GM08714 (cell line): ENCODE measurements at regions not wholly inside any gene's neighbourhood (a gene's known extent, or its start where the extent isn't known, plus 50 kb on each side); places are given as distances from the start of the nearest gene placed in this dataset.
"Not testable (repeated sequence)": the region's sequence is repeated elsewhere in the genome, so short reads cannot be mapped to it uniquely, and the experiment has no call there.

ENCODE experiments used
- H3K4me3 ChIP-seq: fragments of 200-500 bp; sonication (Bioruptor generic); 2 replicates; pipeline ENCODE4 v1.5.1; 2014; ENCODE audit warnings: mild to moderate bottlenecking, low read length, inconsistent platforms
- ZNF274 ChIP-seq: IDR thresholded peaks from 2 replicates; pipeline ENCODE4 v1.6.1; 2012; ENCODE audit warnings: mild to moderate bottlenecking, low read depth, low read length

DNA sequence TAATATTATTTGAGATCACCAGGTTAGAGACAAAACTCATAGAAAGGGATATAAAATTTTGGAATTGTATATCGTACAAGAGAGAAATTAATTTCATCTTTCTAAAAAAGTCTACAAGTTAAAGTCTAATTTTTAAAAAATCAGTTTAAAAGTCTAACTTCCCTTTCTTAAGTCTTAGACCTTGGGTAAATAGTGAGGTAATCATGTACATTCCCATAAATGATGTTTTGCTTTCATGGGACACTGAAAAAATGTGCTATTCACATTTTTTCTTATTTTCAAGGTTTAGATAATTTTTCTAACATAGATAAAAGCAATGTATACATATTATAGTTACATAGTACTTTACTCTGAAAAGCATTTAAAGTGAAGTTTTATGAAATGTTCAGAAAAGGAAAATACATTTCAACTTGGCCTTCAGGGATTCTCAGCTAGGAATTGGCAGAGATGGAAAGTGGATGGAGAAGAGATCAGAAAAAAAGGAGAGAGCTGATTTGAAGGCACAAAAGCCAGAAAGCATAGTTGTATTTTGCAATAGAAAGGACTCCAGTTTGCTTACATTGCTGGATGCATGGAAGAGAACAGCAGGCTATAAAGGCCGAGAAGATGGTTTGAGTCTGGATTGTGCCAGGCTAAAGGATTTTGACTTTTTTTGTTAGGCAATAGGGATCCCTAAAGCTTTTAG is 194.0 kb downstream of the CASP12 start:
- no peak overlapping the region for H3K4me3 ChIP-seq
- TF ChIP-seq ZNF274, result no peak

DNA sequence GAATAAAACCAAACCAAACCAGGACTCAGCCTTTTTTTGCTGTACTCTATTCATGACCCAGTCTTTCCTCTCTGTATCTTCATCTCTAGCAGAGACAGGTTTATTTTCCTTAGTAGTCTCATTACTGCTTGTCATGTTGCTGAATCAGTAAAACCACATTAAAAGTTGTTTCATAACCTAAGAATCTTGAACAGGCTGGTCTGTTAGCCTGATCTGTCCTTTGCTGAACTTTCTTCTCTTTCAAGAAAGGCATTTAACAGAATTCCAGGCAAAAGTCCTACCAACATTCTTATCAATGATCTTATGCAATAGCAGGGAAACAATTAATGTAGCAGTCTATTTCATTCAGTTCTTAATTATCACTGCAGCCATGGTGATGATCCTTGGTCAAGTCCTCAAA is 197.7 kb downstream of the CASP12 start:
- no peak for TF ChIP-seq ZNF274
- H3K4me3 ChIP-seq, result no peak overlapping the region

DNA sequence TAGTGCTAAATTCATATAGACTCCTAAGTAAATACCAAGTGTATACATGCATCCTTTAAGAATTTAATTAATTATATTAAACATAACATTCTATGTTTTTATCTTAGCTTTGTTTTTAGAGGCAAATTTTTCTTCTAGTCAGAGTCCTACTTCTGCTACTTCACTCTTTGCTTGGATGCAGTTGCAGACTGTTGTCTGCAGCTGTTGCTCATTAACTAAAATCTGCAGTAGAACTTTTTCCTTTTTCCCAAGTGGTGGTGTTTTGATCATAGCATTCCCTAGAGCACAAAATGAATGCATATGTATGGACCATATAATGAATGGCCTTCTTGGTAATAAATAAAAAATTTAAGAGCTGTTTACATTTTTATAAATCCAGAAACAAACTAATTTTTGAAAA is 198.3 kb downstream of the CASP12 start:
- no peak overlapping the region for H3K4me3 ChIP-seq
- TF ChIP-seq ZNF274, result no peak

DNA sequence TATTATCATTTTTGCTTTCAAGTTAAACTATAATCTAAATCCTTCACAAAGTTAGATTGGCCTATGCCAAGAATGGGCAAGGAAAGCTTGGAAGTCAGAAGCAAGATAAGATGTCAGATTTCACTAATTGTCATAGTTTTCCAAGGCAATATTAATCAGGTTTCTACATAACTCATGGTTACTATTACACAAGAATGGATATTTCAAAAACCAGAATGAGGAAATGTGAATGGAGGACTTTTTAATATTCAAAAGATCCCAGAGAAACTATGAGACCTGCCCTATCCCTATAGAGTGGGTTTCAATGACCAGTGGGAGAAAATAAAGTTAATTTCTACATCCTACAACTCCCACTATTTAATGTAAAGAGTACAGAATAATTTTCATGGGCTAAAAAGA is 203.2 kb downstream of the CASP12 start:
- no peak for TF ChIP-seq ZNF274

DNA sequence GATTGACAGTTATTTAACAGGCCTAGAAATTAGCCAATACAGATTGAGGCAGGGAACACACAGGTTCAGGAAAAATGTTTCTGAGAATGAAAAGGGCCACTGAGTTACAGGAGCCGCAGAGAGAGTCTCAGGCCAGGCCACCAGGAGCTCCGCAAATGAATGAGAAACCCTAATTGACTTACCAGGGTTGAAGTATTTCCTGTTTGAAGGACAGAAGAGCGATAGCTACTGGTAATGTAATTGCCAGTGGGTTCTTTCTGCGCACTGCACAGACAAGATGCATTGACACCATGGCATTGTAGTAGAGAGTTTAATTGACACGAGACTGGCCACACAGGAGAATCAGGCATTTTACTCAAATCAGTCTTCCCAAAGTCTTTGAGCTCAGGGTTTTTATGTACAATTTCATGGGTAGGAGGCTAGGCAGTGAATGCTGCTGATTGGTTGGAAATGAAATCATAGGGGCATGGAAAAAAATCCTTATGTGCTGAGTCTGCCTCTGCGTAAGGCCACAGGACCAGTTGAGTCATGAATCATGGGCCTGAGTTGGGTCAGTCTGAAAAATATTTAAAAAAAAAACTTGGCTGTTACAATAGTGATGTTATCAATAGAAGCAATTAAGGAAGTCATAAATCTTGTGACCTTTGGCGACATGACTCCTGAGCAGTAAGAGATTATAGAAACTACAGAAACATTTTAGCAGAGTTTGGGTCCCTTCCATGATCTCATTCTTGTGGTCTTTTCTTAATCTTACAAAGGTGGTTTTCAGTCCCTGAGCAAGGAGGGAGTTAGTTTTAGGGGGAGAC is 203.8 kb downstream of the CASP12 start:
- no peak overlapping the region for H3K4me3 ChIP-seq

More for the DNA sequence above, 203.2 kb downstream of the CASP12 start:
- no peak overlapping the region for H3K4me3 ChIP-seq

DNA sequence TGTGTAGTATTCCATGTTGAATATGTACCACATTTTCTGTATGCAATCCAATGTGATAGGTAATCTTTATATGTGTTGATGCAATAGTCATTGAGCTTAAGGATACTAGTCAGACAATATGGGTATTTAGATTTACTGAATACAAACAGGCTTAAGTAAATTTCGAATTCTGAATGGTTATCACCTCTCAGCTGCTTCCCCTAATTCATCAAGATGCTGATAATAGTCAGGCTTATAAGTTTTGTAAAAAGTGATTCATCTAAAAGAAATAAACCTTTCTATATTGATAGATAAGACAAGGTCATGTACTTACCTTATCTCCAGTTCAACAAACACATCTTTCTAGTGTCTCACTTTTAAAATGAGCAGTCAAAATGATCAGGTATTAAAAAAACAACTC is 205.5 kb downstream of the CASP12 start:
- no peak overlapping the region for H3K4me3 ChIP-seq
- TF ChIP-seq ZNF274, result no peak

More for the DNA sequence above, 203.8 kb downstream of the CASP12 start:
- TF ChIP-seq ZNF274, result no peak

DNA sequence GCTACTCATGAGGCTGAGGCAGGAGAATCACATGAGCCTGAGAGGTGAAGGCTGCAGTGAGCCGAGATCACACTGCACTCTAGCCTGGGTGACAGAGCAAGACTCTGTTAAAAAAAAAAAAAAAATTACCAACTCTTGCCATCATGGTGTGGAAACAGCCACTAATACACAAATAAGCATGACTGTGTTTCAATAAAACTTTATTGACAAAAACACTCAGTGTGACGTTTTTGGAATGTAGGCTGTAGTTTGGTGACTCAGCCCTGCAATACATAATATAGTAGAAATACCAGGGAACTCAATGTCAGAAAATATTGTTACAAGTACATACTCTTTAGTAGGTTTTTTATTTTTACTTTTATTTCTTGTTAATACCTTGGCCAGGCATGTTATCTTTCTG is 207.1 kb downstream of the CASP12 start:
- H3K4me3 ChIP-seq, result no peak overlapping the region
- TF ChIP-seq ZNF274, result no peak

DNA sequence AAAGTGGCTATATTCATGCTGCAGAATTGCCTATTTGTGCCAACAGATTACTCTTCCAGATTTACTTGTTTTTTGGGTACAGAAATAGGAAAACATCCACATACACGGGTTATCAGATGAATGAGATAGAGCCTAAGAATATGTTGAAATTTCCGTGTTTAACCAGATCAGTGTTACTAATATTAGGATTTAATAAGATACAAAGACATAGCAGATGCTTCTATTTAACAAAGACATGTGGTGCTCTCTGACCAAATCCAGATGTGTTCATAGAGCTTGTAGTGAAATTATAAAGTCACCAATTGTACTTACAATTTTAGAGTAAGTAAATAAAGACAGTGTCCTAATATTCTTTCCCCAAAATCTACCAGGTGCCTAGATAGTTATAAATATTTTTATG is 208.0 kb downstream of the CASP12 start:
- no peak overlapping the region for H3K4me3 ChIP-seq
- TF ChIP-seq ZNF274, result no peak

DNA sequence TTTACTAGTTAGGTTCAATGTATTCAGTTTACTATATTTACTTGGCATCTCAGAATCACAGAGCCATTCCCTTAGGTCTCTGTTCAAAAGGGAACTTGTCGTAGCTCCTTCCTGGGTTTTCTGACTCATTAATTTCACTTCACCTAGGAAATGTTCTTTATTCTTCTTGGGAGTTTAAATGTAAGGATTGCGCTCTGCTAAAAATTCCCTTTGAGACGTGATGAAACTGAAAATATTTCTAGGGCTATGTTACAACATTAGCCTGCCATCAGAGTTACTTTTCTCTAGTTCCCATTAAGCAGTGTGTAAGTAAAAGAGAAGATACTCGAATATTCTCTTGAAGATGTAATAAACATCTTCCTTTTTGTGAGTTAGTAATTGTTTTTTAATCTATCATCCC is 209.5 kb downstream of the CASP12 start:
- no peak for TF ChIP-seq ZNF274

DNA sequence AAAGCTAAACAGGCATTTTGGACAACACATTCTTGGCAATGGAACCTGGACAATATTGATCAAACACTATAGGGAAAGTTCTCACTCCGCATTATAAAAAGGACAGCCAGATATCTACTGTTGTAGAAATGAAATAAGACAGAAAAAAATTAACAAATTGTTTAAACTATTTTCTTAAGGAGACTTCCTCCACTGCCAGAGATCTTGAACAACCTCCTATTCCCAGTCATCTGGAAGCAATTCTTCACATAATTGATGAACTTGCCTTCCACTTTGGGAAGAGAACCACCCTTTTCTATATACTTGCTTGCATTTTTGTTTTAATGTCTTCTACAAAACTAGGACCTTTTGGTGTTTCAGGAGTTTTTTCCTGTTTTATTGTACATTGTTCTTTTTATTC is 216.1 kb downstream of the CASP12 start:
- no peak for TF ChIP-seq ZNF274
- no peak overlapping the region for H3K4me3 ChIP-seq

More for the DNA sequence above, 209.5 kb downstream of the CASP12 start:
- H3K4me3 ChIP-seq, result no peak overlapping the region

DNA sequence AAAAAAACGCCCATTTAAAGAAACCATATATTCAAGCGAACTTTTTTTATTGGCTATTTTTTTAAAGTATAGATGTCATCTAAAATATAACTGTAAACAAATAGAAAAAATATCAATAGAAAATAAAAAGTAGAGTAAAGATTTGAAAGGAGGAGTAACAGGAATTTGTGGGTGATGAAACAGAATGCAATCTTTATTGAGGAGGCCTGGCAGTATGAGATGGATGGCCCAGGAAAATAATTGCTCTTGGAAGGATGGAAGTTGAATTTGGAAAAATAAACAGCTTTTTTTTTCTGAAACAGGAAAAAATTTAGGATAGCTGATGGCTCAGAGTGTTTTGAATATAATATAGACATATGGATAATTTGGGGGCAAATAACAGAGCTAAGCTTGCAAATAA is 219.0 kb downstream of the CASP12 start:
- no peak for TF ChIP-seq ZNF274

DNA sequence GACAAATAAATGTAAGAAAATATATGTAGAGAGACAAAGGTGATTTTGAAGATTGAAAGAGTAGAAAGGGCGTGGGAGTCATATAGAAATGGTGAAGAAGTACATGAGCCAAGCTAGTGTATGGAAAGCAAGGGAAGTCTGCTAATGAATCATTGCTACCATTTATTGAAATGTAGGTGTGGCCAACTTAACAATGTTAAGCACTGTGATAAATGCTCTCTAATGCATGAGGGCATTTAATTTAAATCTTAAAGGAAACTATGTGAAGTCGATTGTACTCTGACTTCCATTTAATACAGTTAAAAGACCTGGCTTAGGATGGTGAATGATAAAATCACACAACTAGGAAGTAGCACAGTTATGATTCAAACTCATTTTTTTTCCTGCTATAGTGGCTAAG is 219.9 kb downstream of the CASP12 start:
- no peak overlapping the region for H3K4me3 ChIP-seq
- no peak for TF ChIP-seq ZNF274

More for the DNA sequence above, 219.0 kb downstream of the CASP12 start:
- H3K4me3 ChIP-seq, result no peak overlapping the region

DNA sequence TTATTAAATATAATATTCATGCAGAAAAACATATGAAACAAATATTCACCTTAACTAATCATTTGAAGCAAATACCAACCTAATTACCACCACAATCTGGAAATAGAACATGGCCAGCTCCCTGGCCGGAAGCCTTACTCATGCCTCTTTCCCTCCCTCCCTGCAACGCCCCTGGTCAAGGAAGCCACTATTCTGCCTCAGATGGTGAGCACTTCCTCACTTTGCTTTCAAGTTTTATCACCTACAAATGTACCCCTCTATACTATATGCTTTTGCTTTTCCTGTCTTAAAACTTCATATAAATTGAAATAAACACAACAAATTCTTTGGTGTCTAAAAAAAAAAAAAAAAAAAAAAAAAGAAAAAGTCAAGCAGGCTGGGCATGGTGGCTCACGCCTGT is 221.2 kb downstream of the CASP12 start:
- not testable (repeated sequence) for H3K4me3 ChIP-seq

DNA sequence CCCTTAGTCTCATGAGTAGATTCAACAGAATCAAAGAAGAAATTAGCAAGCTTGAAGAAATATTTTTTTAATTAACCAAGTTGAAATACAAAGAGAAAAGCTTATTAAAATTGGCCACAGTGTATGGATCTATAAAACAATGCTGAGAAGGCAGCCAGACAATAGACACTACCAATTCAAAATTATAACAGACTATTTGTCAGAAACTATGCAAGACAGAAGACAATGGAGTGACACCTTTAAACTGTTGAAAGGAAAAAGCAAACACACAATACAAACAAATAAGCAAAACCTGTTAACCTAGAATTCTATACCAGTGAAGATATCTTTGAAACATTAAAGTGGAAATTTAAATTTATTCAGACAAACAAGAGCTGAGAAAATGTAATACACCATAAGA is 225.4 kb downstream of the CASP12 start:
- no peak for TF ChIP-seq ZNF274

DNA sequence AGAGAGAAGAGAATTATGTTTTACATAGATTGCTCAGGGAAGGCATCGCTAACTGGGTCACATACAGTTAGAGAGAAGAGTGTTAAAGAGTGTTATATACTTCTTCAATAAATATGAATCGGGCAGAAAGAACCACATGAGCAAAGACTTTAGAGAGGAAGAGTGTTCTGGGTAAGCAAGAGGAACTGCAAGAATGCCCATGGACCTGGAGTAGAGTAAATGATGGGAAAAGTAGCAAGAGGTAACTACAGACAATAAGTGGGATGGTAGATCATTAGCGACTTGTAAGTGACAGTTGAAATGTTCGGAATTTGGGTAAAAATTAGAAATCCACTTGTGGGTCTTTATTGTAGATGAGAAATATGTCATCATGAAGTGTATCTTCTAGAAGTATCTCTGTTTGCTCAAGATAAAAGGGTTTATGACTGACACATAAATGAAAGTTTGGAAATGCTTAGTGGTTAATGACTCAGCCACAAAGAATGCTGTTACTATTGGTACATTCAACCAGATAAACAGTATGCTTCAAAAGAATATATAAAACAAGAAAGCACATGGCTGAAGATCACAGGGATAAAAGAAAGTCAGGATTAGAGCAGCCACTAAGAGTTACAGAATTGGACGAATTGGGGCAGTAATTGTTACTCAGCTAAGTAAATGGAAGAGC is 229.3 kb downstream of the CASP12 start:
- no peak overlapping the region for H3K4me3 ChIP-seq
- TF ChIP-seq ZNF274, result no peak

More for the DNA sequence above, 225.4 kb downstream of the CASP12 start:
- H3K4me3 ChIP-seq, result no peak overlapping the region
